SK-N-SH treated with all-trans-retinoic acid at 6 μM for 48 hours (cell line): ENCODE measurements at regions not wholly inside any gene's neighbourhood (a gene's known extent, or its start where the extent isn't known, plus 50 kb on each side); places are given as distances from the start of the nearest gene placed in this dataset.
A peak's percentile ranks its signal among the peaks of the same experiment; 100 is the strongest.

Experiments used
- ATAC-seq: fragments of 200-7000 bp; cut with Tn5 transposase; 3 replicates; pipeline ENCODE4 v1.9.1; 2020; ENCODE audit warnings: mild to moderate bottlenecking, moderate library complexity
- ARNTL ChIP-seq: fragments of 450-650 bp; formaldehyde crosslinking; IDR thresholded peaks from 2 replicates; pipeline ENCODE4 v1.5.0; 2020; ENCODE audit warnings: low read depth, mild to moderate bottlenecking, moderate library complexity, borderline replicate concordance
- BACH2 ChIP-seq: fragments of 250-450 bp; sonication (Bioruptor Pico); IDR thresholded peaks from 2 replicates; pipeline ENCODE4 v1.9.0; 2021; ENCODE audit warnings: mild to moderate bottlenecking, borderline replicate concordance
- CREB5 ChIP-seq: fragments of 250-450 bp; sonication (Bioruptor Pico); IDR thresholded peaks from 2 replicates; pipeline ENCODE4 v1.5.1; 2020; ENCODE audit warnings: low read depth, mild to moderate bottlenecking, moderate library complexity
- CSDC2 ChIP-seq: fragments of 250-450 bp; sonication (Bioruptor Pico); IDR thresholded peaks from 2 replicates; pipeline ENCODE4 v1.5.0; 2020; ENCODE audit warnings: mild to moderate bottlenecking, moderate library complexity
- CSRNP3 ChIP-seq: fragments of 250-450 bp; sonication (Bioruptor Pico); IDR thresholded peaks from 2 replicates; pipeline ENCODE4 v1.5.1; 2021; ENCODE audit warnings: mild to moderate bottlenecking, moderate library complexity
- ESRRG ChIP-seq: fragments of 250-450 bp; sonication (Bioruptor Pico); IDR thresholded peaks from 2 replicates; pipeline ENCODE4 v1.6.1; 2021; ENCODE audit warnings: mild to moderate bottlenecking
- GLIS3 ChIP-seq: fragments of 250-450 bp; sonication (Bioruptor Pico); IDR thresholded peaks from 2 replicates; pipeline ENCODE4 v1.5.0; 2020; ENCODE audit warnings: mild to moderate bottlenecking, moderate library complexity
- ISL1 ChIP-seq: fragments of 250-450 bp; sonication (Bioruptor Pico); IDR thresholded peaks from 2 replicates; pipeline ENCODE4 v2.1.2; 2022; ENCODE audit warnings: mild to moderate bottlenecking, moderate library complexity
- OSR1 ChIP-seq: fragments of 250-450 bp; sonication (Bioruptor Pico); IDR thresholded peaks from 2 replicates; pipeline ENCODE4 v1.8.0; 2022; ENCODE audit warnings: moderate library complexity, mild to moderate bottlenecking, inconsistent platforms
- PPARA ChIP-seq: fragments of 250-450 bp; sonication (Bioruptor Pico); IDR thresholded peaks from 2 replicates; pipeline ENCODE4 v1.5.0; 2020; ENCODE audit warnings: mild to moderate bottlenecking, borderline replicate concordance
- RARB ChIP-seq: fragments of 250-450 bp; sonication (Bioruptor Pico); IDR thresholded peaks from 2 replicates; pipeline ENCODE4 v1.8.0; 2021; ENCODE audit warnings: mild to moderate bottlenecking, moderate library complexity
- SNAI2 ChIP-seq: fragments of 250-450 bp; sonication (Bioruptor Pico); IDR thresholded peaks from 2 replicates; pipeline ENCODE4 v1.5.0; 2020; ENCODE audit warnings: mild to moderate bottlenecking, moderate library complexity
- TCF4 ChIP-seq: fragments of 250-450 bp; sonication (Bioruptor Pico); IDR thresholded peaks from 2 replicates; pipeline ENCODE4 v1.8.0; 2021; ENCODE audit warnings: mild to moderate bottlenecking, moderate library complexity, borderline replicate concordance
- TOX ChIP-seq: fragments of 250-450 bp; sonication (Bioruptor Pico); IDR thresholded peaks from 2 replicates; pipeline ENCODE4 v1.8.0; 2021; ENCODE audit warnings: mild to moderate bottlenecking, moderate library complexity, borderline replicate concordance
- ZC3H10 ChIP-seq: fragments of 250-450 bp; sonication (Bioruptor Pico); IDR thresholded peaks from 2 replicates; pipeline ENCODE4 v1.5.1; 2021; ENCODE audit warnings: mild to moderate bottlenecking, moderate library complexity
- ZFP3 ChIP-seq: fragments of 250-450 bp; sonication (Bioruptor Pico); IDR thresholded peaks from 2 replicates; pipeline ENCODE4 v1.5.0; 2020; ENCODE audit warnings: mild to moderate bottlenecking, moderate library complexity
- ZFP30 ChIP-seq: fragments of 450-650 bp; formaldehyde crosslinking; IDR thresholded peaks from 2 replicates; pipeline ENCODE4 v1.5.0; 2022; ENCODE audit warnings: mild to moderate bottlenecking, moderate library complexity
- ZNF565 ChIP-seq: fragments of 450-650 bp; formaldehyde crosslinking; conservative IDR thresholded peaks from 2 replicates; pipeline ENCODE4 v1.5.0; 2020; ENCODE audit warnings: low read depth, mild to moderate bottlenecking, moderate library complexity
- ZNF70 ChIP-seq: fragments of 450-650 bp; formaldehyde crosslinking; IDR thresholded peaks from 2 replicates; pipeline ENCODE4 v1.5.0; 2020; ENCODE audit warnings: mild to moderate bottlenecking, moderate library complexity
- ZNF8 ChIP-seq: fragments of 450-650 bp; formaldehyde crosslinking; IDR thresholded peaks from 2 replicates; pipeline ENCODE4 v1.5.0; 2020; ENCODE audit warnings: mild to moderate bottlenecking, moderate library complexity
- TF ChIP-seq, protein P1 (sequence below): fragments of 250-450 bp; sonication (Bioruptor Pico); IDR thresholded peaks from 2 replicates; pipeline ENCODE4 v1.8.0; 2021; ENCODE audit warnings: low read depth, mild to moderate bottlenecking, moderate library complexity, borderline replicate concordance
- TF ChIP-seq, protein P2 (sequence below): fragments of 250-450 bp; sonication (Bioruptor Pico); IDR thresholded peaks from 2 replicates; pipeline ENCODE4 v1.8.0; 2020; ENCODE audit warnings: mild to moderate bottlenecking, moderate library complexity, borderline replicate concordance
- TF ChIP-seq, protein P3 (sequence below): fragments of 250-450 bp; sonication (Bioruptor Pico); IDR thresholded peaks from 2 replicates; pipeline ENCODE4 v1.5.0; 2020; ENCODE audit warnings: mild to moderate bottlenecking, moderate library complexity

DNA sequence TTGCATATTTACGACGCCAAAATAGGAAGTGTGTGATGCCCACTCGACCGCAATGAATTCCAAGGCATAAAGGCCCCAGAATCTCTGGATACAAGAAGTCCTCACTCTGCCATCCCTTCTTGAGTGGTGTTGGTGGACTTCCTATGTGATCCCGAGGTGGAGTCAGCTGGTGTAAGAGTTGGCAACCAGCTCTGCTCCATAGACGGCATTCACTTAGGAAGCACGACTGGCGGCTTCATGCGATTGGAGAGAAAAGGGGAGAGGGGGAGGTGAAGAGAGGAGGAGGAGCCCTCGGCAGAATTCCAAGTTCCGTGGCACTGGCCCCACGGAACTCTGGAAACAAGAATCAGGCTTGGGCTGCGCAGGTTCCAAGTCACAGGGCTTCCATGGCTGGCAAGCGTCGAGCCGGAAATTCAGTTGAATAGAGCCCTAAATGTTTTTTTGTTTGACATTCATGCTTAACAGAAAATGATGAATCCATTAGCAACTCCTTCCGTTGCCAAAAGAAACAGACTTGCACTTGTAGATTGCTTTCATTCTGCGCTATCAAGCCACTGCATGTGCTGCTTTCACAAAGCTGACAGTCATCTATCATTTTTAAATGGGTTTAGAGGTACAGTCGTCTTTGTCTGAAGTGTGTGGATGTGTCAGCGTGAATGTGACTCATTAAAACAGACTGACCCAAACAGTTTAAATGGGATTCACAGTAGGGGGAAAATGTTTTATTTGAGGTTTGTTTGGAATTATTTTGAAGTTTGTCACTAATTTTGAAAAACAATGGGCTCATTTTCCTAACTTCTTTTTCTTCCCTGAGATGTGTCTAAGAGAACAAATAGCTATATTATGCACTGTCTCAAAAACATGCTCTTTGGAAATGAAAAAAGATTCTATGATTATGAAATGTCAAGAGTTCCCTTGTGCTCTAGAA is 428.3 kb upstream of the ATP11B start:
- TF ChIP-seq OSR1 (CRISPR knock-in tag) (no peak), CSRNP3 (peak; percentile 81), ZFP3 (peak; percentile 79; the same call in 1 of the 2 replicates), PPARA (no peak), ZNF70 (CRISPR knock-in tag) (no peak), GLIS3 (peak; percentile 94), RARB (CRISPR knock-in tag) (no peak), ZNF8 (CRISPR knock-in tag) (0 out of 2 replicates have a peak, but pooled peaks have one; percentile 48), CSDC2 (CRISPR knock-in tag) (no peak), ISL1 (peak; percentile 100), TOX (CRISPR knock-in tag) (no peak), ESRRG (CRISPR knock-in tag) (peak; percentile 71; the same call in 1 of the 2 replicates), ZC3H10 (peak; percentile 41; the same call in 1 of the 2 replicates), BACH2 (CRISPR knock-in tag) (no peak), ZFP30 (no peak; the same call in 1 of the 2 replicates), ZNF565 (no peak), TCF4 (CRISPR knock-in tag) (peak; percentile 89), SNAI2 (CRISPR knock-in tag) (peak; percentile 20; the same call in 1 of the 2 replicates), ARNTL (CRISPR knock-in tag) (no peak), CREB5 (CRISPR knock-in tag) (peak; percentile 94)
- TF ChIP-seq, protein P1, sequence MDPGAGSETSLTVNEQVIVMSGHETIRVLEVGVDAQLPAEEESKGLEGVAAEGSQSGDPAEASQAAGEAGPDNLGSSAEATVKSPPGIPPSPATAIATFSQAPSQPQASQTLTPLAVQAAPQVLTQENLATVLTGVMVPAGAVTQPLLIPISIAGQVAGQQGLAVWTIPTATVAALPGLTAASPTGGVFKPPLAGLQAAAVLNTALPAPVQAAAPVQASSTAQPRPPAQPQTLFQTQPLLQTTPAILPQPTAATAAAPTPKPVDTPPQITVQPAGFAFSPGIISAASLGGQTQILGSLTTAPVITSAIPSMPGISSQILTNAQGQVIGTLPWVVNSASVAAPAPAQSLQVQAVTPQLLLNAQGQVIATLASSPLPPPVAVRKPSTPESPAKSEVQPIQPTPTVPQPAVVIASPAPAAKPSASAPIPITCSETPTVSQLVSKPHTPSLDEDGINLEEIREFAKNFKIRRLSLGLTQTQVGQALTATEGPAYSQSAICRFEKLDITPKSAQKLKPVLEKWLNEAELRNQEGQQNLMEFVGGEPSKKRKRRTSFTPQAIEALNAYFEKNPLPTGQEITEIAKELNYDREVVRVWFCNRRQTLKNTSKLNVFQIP = no peak
- TF ChIP-seq, protein P2, sequence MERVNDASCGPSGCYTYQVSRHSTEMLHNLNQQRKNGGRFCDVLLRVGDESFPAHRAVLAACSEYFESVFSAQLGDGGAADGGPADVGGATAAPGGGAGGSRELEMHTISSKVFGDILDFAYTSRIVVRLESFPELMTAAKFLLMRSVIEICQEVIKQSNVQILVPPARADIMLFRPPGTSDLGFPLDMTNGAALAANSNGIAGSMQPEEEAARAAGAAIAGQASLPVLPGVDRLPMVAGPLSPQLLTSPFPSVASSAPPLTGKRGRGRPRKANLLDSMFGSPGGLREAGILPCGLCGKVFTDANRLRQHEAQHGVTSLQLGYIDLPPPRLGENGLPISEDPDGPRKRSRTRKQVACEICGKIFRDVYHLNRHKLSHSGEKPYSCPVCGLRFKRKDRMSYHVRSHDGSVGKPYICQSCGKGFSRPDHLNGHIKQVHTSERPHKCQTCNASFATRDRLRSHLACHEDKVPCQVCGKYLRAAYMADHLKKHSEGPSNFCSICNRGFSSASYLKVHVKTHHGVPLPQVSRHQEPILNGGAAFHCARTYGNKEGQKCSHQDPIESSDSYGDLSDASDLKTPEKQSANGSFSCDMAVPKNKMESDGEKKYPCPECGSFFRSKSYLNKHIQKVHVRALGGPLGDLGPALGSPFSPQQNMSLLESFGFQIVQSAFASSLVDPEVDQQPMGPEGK (CRISPR knock-in tag) = peak; percentile 87; the same call in 1 of the 2 replicates
- TF ChIP-seq, protein P3, sequence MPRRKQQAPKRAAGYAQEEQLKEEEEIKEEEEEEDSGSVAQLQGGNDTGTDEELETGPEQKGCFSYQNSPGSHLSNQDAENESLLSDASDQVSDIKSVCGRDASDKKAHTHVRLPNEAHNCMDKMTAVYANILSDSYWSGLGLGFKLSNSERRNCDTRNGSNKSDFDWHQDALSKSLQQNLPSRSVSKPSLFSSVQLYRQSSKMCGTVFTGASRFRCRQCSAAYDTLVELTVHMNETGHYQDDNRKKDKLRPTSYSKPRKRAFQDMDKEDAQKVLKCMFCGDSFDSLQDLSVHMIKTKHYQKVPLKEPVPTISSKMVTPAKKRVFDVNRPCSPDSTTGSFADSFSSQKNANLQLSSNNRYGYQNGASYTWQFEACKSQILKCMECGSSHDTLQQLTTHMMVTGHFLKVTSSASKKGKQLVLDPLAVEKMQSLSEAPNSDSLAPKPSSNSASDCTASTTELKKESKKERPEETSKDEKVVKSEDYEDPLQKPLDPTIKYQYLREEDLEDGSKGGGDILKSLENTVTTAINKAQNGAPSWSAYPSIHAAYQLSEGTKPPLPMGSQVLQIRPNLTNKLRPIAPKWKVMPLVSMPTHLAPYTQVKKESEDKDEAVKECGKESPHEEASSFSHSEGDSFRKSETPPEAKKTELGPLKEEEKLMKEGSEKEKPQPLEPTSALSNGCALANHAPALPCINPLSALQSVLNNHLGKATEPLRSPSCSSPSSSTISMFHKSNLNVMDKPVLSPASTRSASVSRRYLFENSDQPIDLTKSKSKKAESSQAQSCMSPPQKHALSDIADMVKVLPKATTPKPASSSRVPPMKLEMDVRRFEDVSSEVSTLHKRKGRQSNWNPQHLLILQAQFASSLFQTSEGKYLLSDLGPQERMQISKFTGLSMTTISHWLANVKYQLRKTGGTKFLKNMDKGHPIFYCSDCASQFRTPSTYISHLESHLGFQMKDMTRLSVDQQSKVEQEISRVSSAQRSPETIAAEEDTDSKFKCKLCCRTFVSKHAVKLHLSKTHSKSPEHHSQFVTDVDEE (CRISPR knock-in tag) = peak; percentile 92
- ATAC-seq = peak; percentile 63

DNA sequence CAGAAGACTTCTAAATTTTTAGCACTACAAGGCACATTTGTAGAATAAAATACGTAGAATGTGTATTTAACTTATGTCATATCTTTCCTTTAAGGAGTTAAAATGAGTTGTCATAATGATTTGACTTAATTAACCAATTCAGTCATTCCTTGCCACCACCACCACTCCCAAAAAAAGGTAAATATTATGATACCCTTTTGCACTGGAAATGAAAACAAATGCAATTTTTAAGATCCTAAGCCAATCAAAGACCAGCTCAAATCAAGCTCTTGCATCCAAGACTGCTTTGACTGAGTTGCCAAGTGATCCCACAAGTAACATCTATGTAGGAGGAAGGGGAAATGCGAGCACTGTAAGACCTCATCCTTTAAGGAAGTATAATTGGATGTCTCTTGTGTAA is 426.6 kb upstream of the ATP11B start:
- ATAC-seq = no peak
- TF ChIP-seq ARNTL (CRISPR knock-in tag) = no peak
- TF ChIP-seq, protein P2 (CRISPR knock-in tag) = no peak
- no peak for TF ChIP-seq CSDC2 (CRISPR knock-in tag)
- no peak for TF ChIP-seq CREB5 (CRISPR knock-in tag)
- TF ChIP-seq ZNF8 (CRISPR knock-in tag) = no peak
- no peak for TF ChIP-seq ZFP30
- TF ChIP-seq ZFP3 = no peak
- TF ChIP-seq ZNF70 (CRISPR knock-in tag) = no peak
- TF ChIP-seq OSR1 (CRISPR knock-in tag) = no peak
- TF ChIP-seq RARB (CRISPR knock-in tag) = no peak
- no peak for TF ChIP-seq SNAI2 (CRISPR knock-in tag)
- TF ChIP-seq TOX (CRISPR knock-in tag) = no peak
- TF ChIP-seq CSRNP3 = no peak
